Endothelial cell of umbilical vein (primary cell): ENCODE measurements at regions not wholly inside any gene's neighbourhood (a gene's known extent, or its start where the extent isn't known, plus 50 kb on each side); places are given as distances from the start of the nearest gene placed in this dataset.

Experiments used
- BruUV-seq: library from RNA; stranded (reverse); fragments of 400-500 nt; replicated peaks from 2 replicates; lab custom pipeline; 2021; lab: Mats Ljungman, UMichigan
- CTCF ChIA-PET: fragments of 300-600, 350-600 bp; sonication (Branson Sonifier 250); formaldehyde crosslinking; loops from one replicate; lab custom pipeline; 2021; ENCODE audit warnings: antibody characterized with exemption, inconsistent platforms; lab: Charles Lee
- POLR2A ChIA-PET: fragments of 300-600, 350-600 bp; sonication (Branson Sonifier 250); formaldehyde crosslinking; loops from one replicate; lab custom pipeline; 2021; ENCODE audit warnings: antibody characterized with exemption, inconsistent platforms; lab: Charles Lee
- DNase-seq: peaks from one replicate; pipeline ENCODE4 v3.0.0-alpha.2; 2011; ENCODE audit warnings: low read depth, low spot score
- FAIRE-seq: peaks from 2 replicates; lab custom pipeline; 2011; peaks lifted over from hg19 to GRCh38; lab: Jason Lieb, UNC
- H2AFZ ChIP-seq: 2 replicates; pipeline ENCODE4 v1.6.0; 2012; ENCODE audit warnings: low read depth, low read length, control low read depth, inconsistent platforms
- H3K27ac ChIP-seq: 2 replicates; pipeline ENCODE4 v1.5.1; 2011; ENCODE audit warnings: low read depth, mild to moderate bottlenecking, control low read depth, low read length, moderate library complexity; ENCODE audit not compliant: insufficient read depth
- H3K27me3 ChIP-seq, 2 experiments: 2 replicates each; pipeline versions ENCODE4 v1.6.0 to v1.6.1; 2011; ENCODE audit warnings: low read length in 2 of 2, mixed read lengths in 1 of 2; ENCODE audit not compliant: control insufficient read depth in 2 of 2, insufficient read depth in 2 of 2
- H3K36me3 ChIP-seq, 2 experiments: 2 replicates in 1 of 2; 3 replicates in 1 of 2; pipeline ENCODE4 v1.5.1; 2011; ENCODE audit warnings: low read length in 2 of 2, mild to moderate bottlenecking in 1 of 2, moderate library complexity in 1 of 2; ENCODE audit not compliant: control insufficient read depth in 2 of 2, insufficient read depth in 2 of 2; ENCODE audit errors: extremely low read depth in 1 of 2
- H3K4me1 ChIP-seq: 3 replicates; pipeline ENCODE4 v1.5.1; 2011; ENCODE audit warnings: mild to moderate bottlenecking, low read length; ENCODE audit not compliant: control insufficient read depth, insufficient read depth; ENCODE audit errors: extremely low read depth
- H3K4me2 ChIP-seq: 2 replicates; pipeline ENCODE4 v1.6.1; 2011; ENCODE audit warnings: low read length, control low read depth, mixed read lengths; ENCODE audit not compliant: insufficient read depth
- H3K4me3 ChIP-seq, 3 experiments: fragments of 200-600 bp in 1 of 3; sonication (generic), shearing (Covaris generic) in 1 of 3; replicated peaks in 1 of 3; 2 replicates each; pipeline ENCODE4 v1.5.1; 2011 to 2016; ENCODE audit warnings: control low read depth in 3 of 3, low read length in 3 of 3, mild to moderate bottlenecking in 2 of 3, inconsistent platforms in 1 of 3, low read depth in 1 of 3, moderate library complexity in 1 of 3; ENCODE audit not compliant: insufficient read depth in 1 of 3
- H3K79me2 ChIP-seq: 2 replicates; pipeline ENCODE4 v1.6.0; 2012; ENCODE audit warnings: low read length, inconsistent platforms; ENCODE audit not compliant: control insufficient read depth, insufficient read depth
- H3K9ac ChIP-seq: replicated peaks from 2 replicates; pipeline ENCODE3; 2011; ENCODE audit warnings: low read length, control low read depth; ENCODE audit not compliant: insufficient read depth; ENCODE audit errors: extremely low read depth
- H3K9me1 ChIP-seq: replicated peaks from 3 replicates; pipeline ENCODE4 v1.6.0; 2011; ENCODE audit warnings: mild to moderate bottlenecking, low read length; ENCODE audit not compliant: control insufficient read depth, insufficient read depth; ENCODE audit errors: extremely low read depth
- H3K9me3 ChIP-seq: replicated peaks from 2 replicates; pipeline ENCODE4 v1.5.1; 2012; ENCODE audit warnings: low read length, inconsistent platforms; ENCODE audit not compliant: control insufficient read depth, insufficient read depth
- H4K20me1 ChIP-seq: replicated peaks from 2 replicates; pipeline ENCODE3; 2011; ENCODE audit warnings: mild to moderate bottlenecking, low read length; ENCODE audit not compliant: control insufficient read depth, insufficient read depth; ENCODE audit errors: extremely low read depth
- CTCF ChIP-seq, 2 donors: IDR thresholded peaks; 1 replicate in 1 of 2; 2 replicates in 1 of 2; pipeline ENCODE4 v1.5.1; 2011; ENCODE audit warnings: low read length in 2 of 2, mild to moderate bottlenecking in 2 of 2, moderate library complexity in 2 of 2, control low read depth in 1 of 2, inconsistent platforms in 1 of 2, low read depth in 1 of 2; ENCODE audit not compliant: insufficient read depth in 1 of 2; ENCODE audit errors: extremely low read depth in 1 of 2
- EZH2 ChIP-seq: IDR thresholded peaks from 2 replicates; pipeline ENCODE4 v1.6.1; 2012; ENCODE audit warnings: borderline replicate concordance, low read depth, mild to moderate bottlenecking, moderate library complexity, low read length, inconsistent platforms; ENCODE audit not compliant: severe bottlenecking
- FOS ChIP-seq: IDR thresholded peaks from 2 replicates; pipeline ENCODE4 v1.6.1; 2011; ENCODE audit warnings: mild to moderate bottlenecking, low read length, moderate library complexity, borderline replicate concordance; ENCODE audit not compliant: insufficient read depth
- GATA2 ChIP-seq: IDR thresholded peaks from 2 replicates; pipeline ENCODE4 v1.7.0; 2011; ENCODE audit warnings: low read depth, mild to moderate bottlenecking, moderate library complexity, mixed read lengths, low read length; ENCODE audit not compliant: insufficient read length, insufficient read depth
- JUN ChIP-seq: IDR thresholded peaks from 2 replicates; pipeline ENCODE4 v1.6.1; 2011; ENCODE audit warnings: borderline replicate concordance, low read depth; ENCODE audit not compliant: insufficient read length, insufficient read depth
- MAX ChIP-seq: IDR thresholded peaks from 2 replicates; pipeline ENCODE4 v1.6.1; 2011; ENCODE audit not compliant: insufficient read depth, insufficient read length
- MYC ChIP-seq: IDR thresholded peaks from one replicate; pipeline ENCODE4 v1.6.1; 2011; ENCODE audit warnings: mild to moderate bottlenecking, low read depth, low read length
- POLR2A ChIP-seq: IDR thresholded peaks from 2 replicates; pipeline ENCODE4 v1.6.1; 2012; ENCODE audit warnings: low read depth, mild to moderate bottlenecking, control low read depth, low read length
- POLR2AphosphoS5 ChIP-seq: IDR thresholded peaks from 2 replicates; pipeline ENCODE4 v1.6.1; 2012; ENCODE audit warnings: low read depth, mild to moderate bottlenecking, control low read depth, low read length, moderate library complexity; ENCODE audit not compliant: insufficient read depth
- dilution Hi-C: fragments of 300-500 bp; cut with MboI; formaldehyde crosslinking; loops from one replicate; pipeline ENCODE4 v1.15.0; 2019; ENCODE audit warnings: low sequenced_read_pairs; ENCODE audit not compliant: extremely low pct_ligation_motif_present
- intact Hi-C: fragments of 100-400 bp; cut with micrococcal nuclease; formaldehyde crosslinking; loops from one replicate; pipeline ENCODE4 v1.10.0; 2022

GRCh38 chr16:60902114-60902513 is 1134.1 kb downstream of the CDH8 start:
- Histone ChIP-seq H3K4me2 (no peak overlapping the region), H3K27me3 (no peaks in the 10 kb centered on the region), H3K9me1 (no peaks in the 10 kb centered on the region), H3K4me3 (no peak overlapping the region), H3K36me3 (no peaks in the 10 kb centered on the region), H3K27ac (no peak overlapping the region), H3K9ac (no peak overlapping the region), H3K9me3 (peaks cover 2% of the 10 kb centered on the region), H3K79me2 (no peaks in the 10 kb centered on the region), H4K20me1 (no peaks in the 10 kb centered on the region), H3K4me1 (no peaks in the 10 kb centered on the region), H2AFZ (no peak overlapping the region)
- intact Hi-C loops (no loop called here), dilution Hi-C loops (no loop called here)
- FAIRE-seq (no peak), DNase-seq (no peak)
- ChIA-PET POLR2A (no interaction called here), CTCF (no interaction called here)
- BruUV-seq: no TSS peak
- no peak for TF ChIP-seq MAX

GRCh38 chr16:60882816-60883215 is 1153.4 kb downstream of the CDH8 start:
- intact Hi-C loops: no loop called here
- FAIRE-seq: no peak
- H3K36me3 ChIP-seq: no peaks in the 10 kb centered on the region
- H3K9ac ChIP-seq: no peak overlapping the region
- no peak overlapping the region for H3K27ac ChIP-seq
- H3K27me3 ChIP-seq: no peaks in the 10 kb centered on the region
- no peaks in the 10 kb centered on the region for H4K20me1 ChIP-seq
- BruUV-seq: no TSS peak
- H3K9me3 ChIP-seq: no peaks in the 10 kb centered on the region
- dilution Hi-C loops: no loop called here
- no peak for TF ChIP-seq CTCF (IDR thresholded peaks at IDR 0.05; ENCODE audit: extremely low read depth in 1 of 2, insufficient read depth in 1 of 2, low read depth in 1 of 2, low read length in 2 of 2)
- TF ChIP-seq JUN: no peak
- no peak for TF ChIP-seq POLR2AphosphoS5
- TF ChIP-seq MAX: no peak
- no peak for TF ChIP-seq POLR2A
- no peak for TF ChIP-seq GATA2
- TF ChIP-seq FOS: no peak
- no peak for TF ChIP-seq EZH2
- no peak for TF ChIP-seq MYC
- no peaks in the 10 kb centered on the region for H3K9me1 ChIP-seq
- ChIA-PET CTCF (interaction anchor here (1.2 to 1.3 kb wide), 2 partner anchors 8 to 12 kb away, joined by 3 read pairs; no protein-coding TSS in a partner anchor), POLR2A (no interaction called here)
- H3K4me2 ChIP-seq: no peak overlapping the region
- DNase-seq: no peak
- H3K79me2 ChIP-seq: no peaks in the 10 kb centered on the region
- no peak overlapping the region for H2AFZ ChIP-seq
- H3K4me3 ChIP-seq: no peak overlapping the region
- H3K4me1 ChIP-seq: no peaks in the 10 kb centered on the region
